ENCODE measurements at regions not wholly inside any gene's neighbourhood (a gene's known extent, or its start where the extent isn't known, plus 50 kb on each side); places are given as distances from the start of the nearest gene placed in this dataset.
A peak's percentile ranks its signal among the peaks of the same experiment; 100 is the strongest.

GRCh38 chr7:46630031-46630430 lies 709.0 kb upstream of the IGFBP3 start:
- Mint-ChIP-seq H3K4me3 (no peak overlapping the region), H3K27ac (peak overlapping the region; percentile 53), H3K4me1 (ENCODE audit: low read depth) (peaks cover 31% of the 10 kb centered on the region), H3K36me3 (ENCODE audit: low read depth) (no peaks in the 10 kb centered on the region), H3K9me3 (no peaks in the 10 kb centered on the region), H3K27me3 (ENCODE audit: insufficient read depth) (no peaks in the 10 kb centered on the region; the same call in 1 of the 2 replicates)
- peak; percentile 65 for DNase-seq
- TF ChIP-seq, protein P1, sequence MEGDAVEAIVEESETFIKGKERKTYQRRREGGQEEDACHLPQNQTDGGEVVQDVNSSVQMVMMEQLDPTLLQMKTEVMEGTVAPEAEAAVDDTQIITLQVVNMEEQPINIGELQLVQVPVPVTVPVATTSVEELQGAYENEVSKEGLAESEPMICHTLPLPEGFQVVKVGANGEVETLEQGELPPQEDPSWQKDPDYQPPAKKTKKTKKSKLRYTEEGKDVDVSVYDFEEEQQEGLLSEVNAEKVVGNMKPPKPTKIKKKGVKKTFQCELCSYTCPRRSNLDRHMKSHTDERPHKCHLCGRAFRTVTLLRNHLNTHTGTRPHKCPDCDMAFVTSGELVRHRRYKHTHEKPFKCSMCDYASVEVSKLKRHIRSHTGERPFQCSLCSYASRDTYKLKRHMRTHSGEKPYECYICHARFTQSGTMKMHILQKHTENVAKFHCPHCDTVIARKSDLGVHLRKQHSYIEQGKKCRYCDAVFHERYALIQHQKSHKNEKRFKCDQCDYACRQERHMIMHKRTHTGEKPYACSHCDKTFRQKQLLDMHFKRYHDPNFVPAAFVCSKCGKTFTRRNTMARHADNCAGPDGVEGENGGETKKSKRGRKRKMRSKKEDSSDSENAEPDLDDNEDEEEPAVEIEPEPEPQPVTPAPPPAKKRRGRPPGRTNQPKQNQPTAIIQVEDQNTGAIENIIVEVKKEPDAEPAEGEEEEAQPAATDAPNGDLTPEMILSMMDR (IDR thresholded peaks at IDR 0.05) = no peak

- TF ChIP-seq, protein P1 (IDR thresholded peaks at IDR 0.05) = no peak
- Mint-ChIP-seq H3K9me3 (no peaks in the 10 kb centered on the region), H3K36me3 (ENCODE audit: low read depth) (no peaks in the 10 kb centered on the region), H3K27me3 (ENCODE audit: insufficient read depth) (no peaks in the 10 kb centered on the region), H3K4me3 (no peak overlapping the region), H3K27ac (no peak overlapping the region), H3K4me1 (ENCODE audit: low read depth) (peaks cover 29% of the 10 kb centered on the region)
- DNase-seq = no peak
These were observed 707.3 kb upstream of the IGFBP3 start for GRCh38 chr7:46628389-46628788.

GRCh38 chr7:46626691-46627310 lies 705.7 kb upstream of the IGFBP3 start:
- no peaks in the 10 kb centered on the region for H3K36me3 Mint-ChIP-seq (ENCODE audit: low read depth)
- no peak overlapping the region for H3K4me3 Mint-ChIP-seq
- H3K27me3 Mint-ChIP-seq (ENCODE audit: insufficient read depth) = no peaks in the 10 kb centered on the region
- TF ChIP-seq, protein P1 (IDR thresholded peaks at IDR 0.05) = no peak
- H3K4me1 Mint-ChIP-seq (ENCODE audit: low read depth) = peaks cover 24% of the 10 kb centered on the region
- H3K27ac Mint-ChIP-seq = no peak overlapping the region
- no peak for DNase-seq
- H3K9me3 Mint-ChIP-seq = no peaks in the 10 kb centered on the region

- TF ChIP-seq, protein P1 (IDR thresholded peaks at IDR 0.05) = no peak
- DNase-seq = no peak
- H3K4me1 Mint-ChIP-seq (ENCODE audit: low read depth) = peaks cover 24% of the 10 kb centered on the region
These were observed 705.2 kb upstream of the IGFBP3 start for GRCh38 chr7:46626261-46626660.

DNA sequence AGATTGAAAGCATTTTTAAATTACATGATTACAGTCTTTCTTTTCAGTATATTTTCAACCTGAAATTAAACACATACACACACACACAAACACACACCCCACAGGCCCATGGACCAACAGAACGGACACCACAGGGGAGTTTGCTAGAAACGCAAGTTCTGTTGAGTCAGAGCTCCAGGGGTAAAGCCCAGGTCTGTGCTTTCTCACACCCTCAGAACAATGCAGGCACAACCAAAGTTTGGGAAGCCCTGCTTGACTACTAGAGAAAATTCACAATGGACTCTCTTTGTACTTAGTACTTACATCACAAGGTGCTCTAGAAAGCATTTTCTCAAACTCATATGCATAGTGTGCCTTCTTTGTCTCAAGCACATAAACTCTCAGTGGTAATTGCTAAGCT lies 704.0 kb upstream of the IGFBP3 start:
- peaks cover 19% of the 10 kb centered on the region for H3K4me1 Mint-ChIP-seq (ENCODE audit: low read depth)
- H3K4me3 Mint-ChIP-seq = no peak overlapping the region
- no peak for DNase-seq
- no peaks in the 10 kb centered on the region for H3K36me3 Mint-ChIP-seq (ENCODE audit: low read depth)
- H3K27ac Mint-ChIP-seq = no peak overlapping the region
- TF ChIP-seq, protein P1 (IDR thresholded peaks at IDR 0.05) = no peak
- H3K9me3 Mint-ChIP-seq = no peaks in the 10 kb centered on the region
- H3K27me3 Mint-ChIP-seq (ENCODE audit: insufficient read depth) = no peaks in the 10 kb centered on the region

More at GRCh38 chr7:46626261-46626660, 705.2 kb upstream of the IGFBP3 start:
- Mint-ChIP-seq H3K27ac (no peak overlapping the region), H3K36me3 (ENCODE audit: low read depth) (no peaks in the 10 kb centered on the region), H3K9me3 (no peaks in the 10 kb centered on the region), H3K4me3 (no peak overlapping the region), H3K27me3 (ENCODE audit: insufficient read depth) (no peaks in the 10 kb centered on the region)
